Progenitor cell of endocrine pancreas (in vitro differentiated cells): ENCODE measurements at regions not wholly inside any gene's neighbourhood (a gene's known extent, or its start where the extent isn't known, plus 50 kb on each side); places are given as distances from the start of the nearest gene placed in this dataset.

ENCODE experiments used
- DNase-seq: peaks from one replicate; pipeline ENCODE4 v3.0.0; 2021; ENCODE audit warnings: low spot score; ENCODE audit not compliant: unreplicated experiment
- H3K27ac Mint-ChIP-seq: 2 replicates; pipeline ENCODE4 v1.8.0; 2021; ENCODE audit warnings: mild to moderate bottlenecking, moderate library complexity, mixed read lengths
- H3K27me3 Mint-ChIP-seq: 2 replicates; pipeline ENCODE4 v1.8.0; 2021; ENCODE audit warnings: mixed read lengths
- H3K36me3 Mint-ChIP-seq: 2 replicates; pipeline ENCODE4 v1.8.0; 2022; ENCODE audit warnings: mixed read lengths; ENCODE audit not compliant: insufficient read depth
- H3K4me1 Mint-ChIP-seq: 2 replicates; pipeline ENCODE4 v1.8.0; 2021; ENCODE audit warnings: low read depth, mixed read lengths
- H3K4me3 Mint-ChIP-seq: 2 replicates; pipeline ENCODE4 v1.8.0; 2021; ENCODE audit warnings: low read depth, mild to moderate bottlenecking, moderate library complexity, mixed read lengths
- H3K9me3 Mint-ChIP-seq: 2 replicates; pipeline ENCODE4 v1.8.0; 2021; ENCODE audit warnings: low read depth, mixed read lengths
- CTCF ChIP-seq: fragments of 200-600 bp; sonication (generic); IDR thresholded peaks from one replicate; pipeline ENCODE4 v1.5.0; 2021; ENCODE audit warnings: antibody characterized with exemption, mild to moderate bottlenecking; ENCODE audit not compliant: unreplicated experiment

GRCh38 chr15:37813306-37813705 lies 121.1 kb upstream of the TMCO5A start:
- no peak overlapping the region for H3K4me3 Mint-ChIP-seq
- no peaks in the 10 kb centered on the region for H3K4me1 Mint-ChIP-seq
- TF ChIP-seq CTCF, result no peak
- peaks cover 9% of the 10 kb centered on the region for H3K27me3 Mint-ChIP-seq
- no peak overlapping the region for H3K27ac Mint-ChIP-seq
- DNase-seq, result no peak
- H3K36me3 Mint-ChIP-seq, result no peaks in the 10 kb centered on the region
- H3K9me3 Mint-ChIP-seq, result no peaks in the 10 kb centered on the region

- TF ChIP-seq CTCF, result no peak
- no peaks in the 10 kb centered on the region for H3K4me1 Mint-ChIP-seq
- H3K27me3 Mint-ChIP-seq, result peaks cover 15% of the 10 kb centered on the region
- H3K36me3 Mint-ChIP-seq, result no peaks in the 10 kb centered on the region
- no peak for DNase-seq
- no peak overlapping the region for H3K4me3 Mint-ChIP-seq
- H3K9me3 Mint-ChIP-seq, result no peaks in the 10 kb centered on the region
- H3K27ac Mint-ChIP-seq, result no peak overlapping the region
Observed at GRCh38 chr15:37814847-37815515, 119.5 kb upstream of the TMCO5A start.

- Mint-ChIP-seq H3K4me3 (no peak overlapping the region), H3K27me3 (peaks cover 14% of the 10 kb centered on the region), H3K4me1 (no peaks in the 10 kb centered on the region), H3K9me3 (no peaks in the 10 kb centered on the region), H3K27ac (no peak overlapping the region), H3K36me3 (no peaks in the 10 kb centered on the region)
- TF ChIP-seq CTCF, result no peak
- no peak for DNase-seq
Observed at GRCh38 chr15:37818152-37818677, 116.2 kb upstream of the TMCO5A start.

- H3K9me3 Mint-ChIP-seq, result no peaks in the 10 kb centered on the region
- H3K36me3 Mint-ChIP-seq, result no peaks in the 10 kb centered on the region
- peaks cover 12% of the 10 kb centered on the region for H3K27me3 Mint-ChIP-seq
- H3K4me1 Mint-ChIP-seq, result no peaks in the 10 kb centered on the region
- no peak for TF ChIP-seq CTCF
- H3K4me3 Mint-ChIP-seq, result no peak overlapping the region
- H3K27ac Mint-ChIP-seq, result no peak overlapping the region
- DNase-seq, result no peak
Observed at GRCh38 chr15:37819191-37819590, 115.2 kb upstream of the TMCO5A start.

GRCh38 chr15:37820380-37821128 lies 113.9 kb upstream of the TMCO5A start:
- no peak for TF ChIP-seq CTCF
- no peak for DNase-seq
- peaks cover 16% of the 10 kb centered on the region for H3K27me3 Mint-ChIP-seq
- H3K9me3 Mint-ChIP-seq, result no peaks in the 10 kb centered on the region
- no peak overlapping the region for H3K27ac Mint-ChIP-seq
- H3K4me3 Mint-ChIP-seq, result no peak overlapping the region
- H3K4me1 Mint-ChIP-seq, result no peaks in the 10 kb centered on the region
- H3K36me3 Mint-ChIP-seq, result no peaks in the 10 kb centered on the region
